HUDEP-2 (cell line): ENCODE measurements at regions not wholly inside any gene's neighbourhood (a gene's known extent, or its start where the extent isn't known, plus 50 kb on each side); places are given as distances from the start of the nearest gene placed in this dataset.
"Not testable (repeated sequence)": the region's sequence is repeated elsewhere in the genome, so short reads cannot be mapped to it uniquely, and the experiment has no call there.

Experiments used
- DNase-seq, 76 experiments: peaks; one replicate each; lab custom pipeline; 2025; ENCODE audit not compliant: unreplicated experiment in 76 of 76; lab: John Stamatoyannopoulos, UW

- DNase-seq, result no peak
These were observed 255.9 kb upstream of the ERBB4 start for GRCh38 chr2:212794471-212794870.

GRCh38 chr2:212791569-212791968, 253.0 kb upstream of the ERBB4 start:
- DNase-seq, result no peak

GRCh38 chr2:212786088-212786487, 247.5 kb upstream of the ERBB4 start:
- not testable (repeated sequence) for DNase-seq

- peak in 9 of 76 experiments; percentile 2 to 46 (median 12) for DNase-seq
These were observed 238.5 kb upstream of the ERBB4 start for GRCh38 chr2:212777020-212777491.

- no peak for DNase-seq
These were observed 235.3 kb upstream of the ERBB4 start for GRCh38 chr2:212773808-212774339.

- DNase-seq, result no peak
These were observed 231.6 kb upstream of the ERBB4 start for GRCh38 chr2:212770240-212770639.

- no peak for DNase-seq
These were observed 228.3 kb upstream of the ERBB4 start for GRCh38 chr2:212766921-212767320.

GRCh38 chr2:212752730-212753351, 214.2 kb upstream of the ERBB4 start:
- no peak for DNase-seq

- DNase-seq, result no peak
These were observed 206.8 kb upstream of the ERBB4 start for GRCh38 chr2:212745359-212745758.

GRCh38 chr2:212737392-212738172, 199.0 kb upstream of the ERBB4 start:
- DNase-seq, result no peak

- DNase-seq, result no peak
These were observed 197.8 kb upstream of the ERBB4 start for GRCh38 chr2:212736385-212736726.

- DNase-seq, result no peak
These were observed 194.7 kb upstream of the ERBB4 start for GRCh38 chr2:212733273-212733672.

- no peak for DNase-seq
These were observed 194.3 kb upstream of the ERBB4 start for GRCh38 chr2:212732860-212733259.

GRCh38 chr2:212730994-212731393, 192.4 kb upstream of the ERBB4 start:
- no peak for DNase-seq

GRCh38 chr2:212728717-212729116, 190.1 kb upstream of the ERBB4 start:
- no peak for DNase-seq

- DNase-seq, result no peak
These were observed 189.1 kb upstream of the ERBB4 start for GRCh38 chr2:212727751-212728150.

GRCh38 chr2:212726403-212726802, 187.8 kb upstream of the ERBB4 start:
- no peak for DNase-seq

GRCh38 chr2:212725180-212725579, 186.6 kb upstream of the ERBB4 start:
- no peak for DNase-seq

- no peak for DNase-seq
These were observed 184.6 kb upstream of the ERBB4 start for GRCh38 chr2:212723226-212723625.

- no peak for DNase-seq
These were observed 183.4 kb upstream of the ERBB4 start for GRCh38 chr2:212722046-212722445.

GRCh38 chr2:212721026-212721451, 182.4 kb upstream of the ERBB4 start:
- DNase-seq, result no peak

GRCh38 chr2:212715411-212715810, 176.8 kb upstream of the ERBB4 start:
- not testable (repeated sequence) for DNase-seq
